HG03432 (cell line): ENCODE measurements at regions not wholly inside any gene's neighbourhood (a gene's known extent, or its start where the extent isn't known, plus 50 kb on each side); places are given as distances from the start of the nearest gene placed in this dataset.

Experiments
- ATAC-seq: cut with Tn5 transposase; IDR thresholded peaks from one replicate; pipeline ENCODE4 v1.9.1; 2021; ENCODE audit warnings: mild to moderate bottlenecking, moderate library complexity; ENCODE audit not compliant: unreplicated experiment

DNA sequence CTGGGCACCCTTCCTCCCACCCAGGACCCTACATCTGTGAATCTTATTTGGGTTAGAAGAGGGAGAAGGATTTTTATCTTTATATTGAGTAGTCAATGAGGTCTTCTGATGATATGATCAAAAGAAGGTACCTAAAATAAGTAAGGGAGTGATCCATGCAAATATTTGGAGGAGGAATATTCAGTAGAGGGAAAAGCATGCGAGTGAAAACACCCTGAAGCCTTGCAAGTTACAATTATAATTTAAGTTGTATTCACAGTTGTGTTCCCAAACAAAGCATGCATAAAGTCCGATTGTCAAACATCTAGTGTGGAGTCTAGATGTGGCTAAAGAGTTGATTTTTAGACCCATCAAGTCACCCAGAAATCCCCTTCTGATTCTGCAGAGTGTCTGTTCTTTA, 530.2 kb upstream of the ZEB2 start:
- ATAC-seq: no peak

- no peak for ATAC-seq
These were observed 529.6 kb upstream of the ZEB2 start for GRCh38 chr2:145049475-145049874.

GRCh38 chr2:145047554-145047953, 527.6 kb upstream of the ZEB2 start:
- ATAC-seq: no peak

GRCh38 chr2:145044491-145044890, 524.6 kb upstream of the ZEB2 start:
- ATAC-seq: no peak

- ATAC-seq: no peak
These were observed 523.5 kb upstream of the ZEB2 start for GRCh38 chr2:145043399-145043834.

- no peak for ATAC-seq
These were observed 521.8 kb upstream of the ZEB2 start for GRCh38 chr2:145041706-145042105.

DNA sequence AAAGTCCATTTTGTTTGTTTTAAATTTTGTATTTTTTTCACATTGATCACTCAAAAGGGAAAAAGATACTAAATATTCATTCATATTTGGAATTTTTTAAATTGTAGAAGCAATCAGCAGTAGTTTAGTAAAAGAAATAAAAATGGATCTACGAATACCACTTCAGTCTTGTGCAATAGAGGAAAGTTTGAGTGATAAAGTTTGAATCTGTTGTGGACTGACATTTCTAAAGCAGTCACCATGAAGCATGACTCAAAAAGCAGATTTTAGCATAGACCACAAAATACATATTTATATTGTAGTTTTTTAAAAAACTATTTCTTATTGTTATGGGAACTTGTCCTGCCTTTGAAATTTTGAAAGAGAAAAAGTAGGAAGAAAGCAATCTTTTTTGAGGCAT, 520.5 kb upstream of the ZEB2 start:
- no peak for ATAC-seq

GRCh38 chr2:145038041-145038525, 518.2 kb upstream of the ZEB2 start:
- no peak for ATAC-seq

DNA sequence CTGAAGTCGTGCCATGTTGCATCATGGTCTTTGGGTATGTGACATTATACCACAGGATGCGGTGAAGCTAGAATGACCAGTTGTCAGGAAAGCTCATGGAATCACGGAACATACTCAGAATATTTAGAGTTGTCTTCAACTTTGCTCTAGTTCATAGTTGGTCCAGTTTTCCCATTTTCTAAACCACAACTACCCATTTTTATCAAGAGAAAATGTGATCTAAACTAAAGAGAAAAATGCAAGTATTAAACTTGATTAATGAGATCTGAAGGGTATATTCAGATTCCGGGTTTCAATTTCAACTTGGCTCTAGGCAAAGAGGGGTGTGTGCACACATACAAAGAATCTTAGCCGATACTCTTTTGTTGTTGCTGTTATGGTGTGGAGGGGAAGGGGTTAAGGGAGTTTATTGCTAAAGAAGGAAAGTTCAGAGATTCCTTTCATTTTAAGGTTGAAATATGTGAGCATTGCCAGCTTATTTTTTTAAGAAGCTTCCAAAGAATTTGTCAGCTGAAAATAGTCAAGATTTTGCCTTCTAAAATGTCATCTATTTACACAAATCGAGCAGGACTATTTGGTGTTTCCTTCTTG, 516.6 kb upstream of the ZEB2 start:
- ATAC-seq: no peak

GRCh38 chr2:145034511-145034910, 514.6 kb upstream of the ZEB2 start:
- ATAC-seq: no peak

GRCh38 chr2:145033438-145033837, 513.5 kb upstream of the ZEB2 start:
- no peak for ATAC-seq

- ATAC-seq: no peak
These were observed 512.9 kb upstream of the ZEB2 start for GRCh38 chr2:145032791-145033190.

GRCh38 chr2:145029873-145030272, 510.0 kb upstream of the ZEB2 start:
- no peak for ATAC-seq

DNA sequence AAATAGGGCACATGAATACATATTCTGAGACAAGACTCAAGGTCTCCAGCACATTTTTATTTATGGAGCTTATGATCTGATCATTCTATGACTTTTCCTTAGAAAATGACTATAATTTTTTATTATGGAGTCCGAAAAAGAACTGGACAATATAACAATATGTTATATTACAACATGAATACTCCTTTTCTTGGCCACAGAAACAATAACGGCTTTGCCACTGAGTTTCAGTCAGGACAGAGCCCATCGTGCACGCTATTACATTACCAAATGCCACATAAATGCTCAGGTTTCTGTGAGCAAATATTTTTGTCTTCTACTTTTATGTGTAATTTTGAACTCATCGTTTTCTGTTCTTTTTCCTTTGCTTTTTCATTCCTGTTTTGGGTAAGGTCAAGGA, 509.2 kb upstream of the ZEB2 start:
- ATAC-seq: no peak

DNA sequence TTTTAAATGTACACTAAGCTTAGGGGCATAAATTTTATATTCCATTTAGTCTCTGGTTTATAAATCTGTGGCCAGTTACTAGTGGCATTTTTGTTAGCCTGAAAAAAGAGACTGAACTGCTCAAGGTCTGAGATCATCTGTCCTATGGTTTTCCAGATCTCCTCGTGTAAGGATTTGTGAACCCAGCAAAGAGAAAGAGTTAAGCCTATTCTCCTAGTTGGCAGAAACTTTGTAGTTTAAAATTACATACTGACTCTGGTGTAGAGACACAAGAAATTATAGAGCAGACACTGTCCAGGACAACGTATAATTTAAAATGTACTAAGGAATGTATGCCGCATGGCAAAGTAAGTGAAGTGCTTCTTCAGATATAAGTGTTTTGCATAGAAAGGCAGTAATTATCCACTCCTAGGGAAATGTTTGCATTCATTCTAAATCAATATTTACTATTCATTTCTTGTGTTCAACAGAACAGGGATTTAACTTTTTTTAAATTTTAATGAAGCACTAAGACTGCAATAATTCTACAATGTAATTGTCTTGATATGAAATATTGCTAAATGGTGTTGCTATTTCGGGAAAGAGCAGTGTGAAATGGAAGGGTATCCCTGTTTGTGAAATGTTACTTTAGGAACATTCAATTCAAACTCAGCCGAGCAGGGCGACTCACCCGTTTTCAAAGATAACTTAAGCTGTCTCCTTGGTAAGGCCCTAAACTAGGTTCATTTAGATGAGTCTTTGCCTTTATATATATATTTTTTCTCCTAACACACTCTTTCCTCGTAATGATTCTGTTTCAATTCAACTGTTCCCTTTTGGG, 508.4 kb upstream of the ZEB2 start:
- ATAC-seq: no peak

GRCh38 chr2:145026456-145027455, 506.8 kb upstream of the ZEB2 start:
- ATAC-seq: no peak

DNA sequence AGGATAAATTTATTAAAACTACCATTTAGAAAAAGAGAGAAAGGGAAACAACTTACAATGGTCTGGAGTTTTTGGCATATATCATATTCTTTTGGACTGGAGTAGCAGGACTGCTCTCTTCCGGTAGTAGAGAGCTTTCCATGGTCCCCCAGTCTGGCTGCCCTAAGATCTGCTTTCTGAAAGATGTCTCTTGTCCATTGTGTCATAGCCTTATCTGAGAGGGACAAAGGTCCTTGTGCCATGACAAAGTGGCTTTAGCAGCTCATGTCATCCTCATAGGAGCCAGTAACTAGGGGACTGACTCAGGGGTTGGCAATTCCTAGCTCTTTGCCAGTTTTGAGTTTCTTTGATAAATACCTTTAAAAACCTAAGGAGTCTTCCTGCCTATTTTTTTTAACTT, 505.5 kb upstream of the ZEB2 start:
- ATAC-seq: no peak

GRCh38 chr2:145023334-145023934, 503.5 kb upstream of the ZEB2 start:
- ATAC-seq: no peak

- no peak for ATAC-seq
These were observed 502.9 kb upstream of the ZEB2 start for GRCh38 chr2:145022666-145023333.

GRCh38 chr2:145021962-145022665, 502.2 kb upstream of the ZEB2 start:
- no peak for ATAC-seq
